ENCODE measurements at regions not wholly inside any gene's neighbourhood (a gene's known extent, or its start where the extent isn't known, plus 50 kb on each side); places are given as distances from the start of the nearest gene placed in this dataset.

- TF ChIP-seq, protein P1, sequence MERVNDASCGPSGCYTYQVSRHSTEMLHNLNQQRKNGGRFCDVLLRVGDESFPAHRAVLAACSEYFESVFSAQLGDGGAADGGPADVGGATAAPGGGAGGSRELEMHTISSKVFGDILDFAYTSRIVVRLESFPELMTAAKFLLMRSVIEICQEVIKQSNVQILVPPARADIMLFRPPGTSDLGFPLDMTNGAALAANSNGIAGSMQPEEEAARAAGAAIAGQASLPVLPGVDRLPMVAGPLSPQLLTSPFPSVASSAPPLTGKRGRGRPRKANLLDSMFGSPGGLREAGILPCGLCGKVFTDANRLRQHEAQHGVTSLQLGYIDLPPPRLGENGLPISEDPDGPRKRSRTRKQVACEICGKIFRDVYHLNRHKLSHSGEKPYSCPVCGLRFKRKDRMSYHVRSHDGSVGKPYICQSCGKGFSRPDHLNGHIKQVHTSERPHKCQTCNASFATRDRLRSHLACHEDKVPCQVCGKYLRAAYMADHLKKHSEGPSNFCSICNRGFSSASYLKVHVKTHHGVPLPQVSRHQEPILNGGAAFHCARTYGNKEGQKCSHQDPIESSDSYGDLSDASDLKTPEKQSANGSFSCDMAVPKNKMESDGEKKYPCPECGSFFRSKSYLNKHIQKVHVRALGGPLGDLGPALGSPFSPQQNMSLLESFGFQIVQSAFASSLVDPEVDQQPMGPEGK (CRISPR knock-in tag; IDR thresholded peaks at IDR 0.05; ENCODE audit: borderline replicate concordance) = no peak
- TF ChIP-seq ZNF565 (CRISPR knock-in tag; conservative IDR thresholded peaks at IDR 0.05; ENCODE audit: low read depth) (no peak), CREB5 (CRISPR knock-in tag; IDR thresholded peaks at IDR 0.05; ENCODE audit: low read depth) (no peak), ZFP3 (CRISPR knock-in tag; IDR thresholded peaks at IDR 0.05) (no peak), ISL1 (CRISPR knock-in tag; IDR thresholded peaks at IDR 0.05) (no peak), ZFP30 (CRISPR knock-in tag; IDR thresholded peaks at IDR 0.05) (no peak), ZNF70 (CRISPR knock-in tag; IDR thresholded peaks at IDR 0.05) (no peak), POU6F1 (CRISPR knock-in tag; IDR thresholded peaks at IDR 0.05; ENCODE audit: borderline replicate concordance, low read depth) (no peak), RARB (CRISPR knock-in tag; IDR thresholded peaks at IDR 0.05) (no peak), PPARA (CRISPR knock-in tag; IDR thresholded peaks at IDR 0.05; ENCODE audit: borderline replicate concordance) (no peak), ESRRG (CRISPR knock-in tag; IDR thresholded peaks at IDR 0.05) (no peak), ZNF8 (CRISPR knock-in tag; IDR thresholded peaks at IDR 0.05) (no peak), OSR1 (CRISPR knock-in tag; IDR thresholded peaks at IDR 0.05) (no peak), TOX (CRISPR knock-in tag; IDR thresholded peaks at IDR 0.05; ENCODE audit: borderline replicate concordance) (no peak)
Observed at GRCh38 chr2:15693382-15693781, 101.7 kb downstream of the DDX1 start.
